Ascending aorta (tissue), 2 donors: ENCODE measurements at regions not wholly inside any gene's neighbourhood (a gene's known extent, or its start where the extent isn't known, plus 50 kb on each side); places are given as distances from the start of the nearest gene placed in this dataset.
A peak's percentile ranks its signal among the peaks of the same experiment; 100 is the strongest.

Experiments used
- DNase-seq, 2 donors: peaks; one replicate each; pipeline ENCODE4 v3.0.0-alpha.2; 2019; ENCODE audit warnings: low spot score in 2 of 2
- H3K27ac ChIP-seq, 2 donors: fragments of 200-600 bp; sonication (generic); one replicate each; pipeline ENCODE4 v1.5.1; 2016 to 2017; ENCODE audit warnings: mild to moderate bottlenecking in 1 of 2
- H3K27me3 ChIP-seq: fragments of 200-600 bp; sonication (generic); one replicate; pipeline ENCODE4 v1.5.1; 2017
- H3K36me3 ChIP-seq, 2 donors: fragments of 200-600 bp; sonication (generic); one replicate each; pipeline ENCODE4 v1.5.1; 2016
- H3K4me1 ChIP-seq, 2 donors: fragments of 200-600 bp; sonication (generic); one replicate each; pipeline ENCODE4 v1.5.1; 2016 to 2017; ENCODE audit warnings: mild to moderate bottlenecking in 1 of 2
- H3K4me3 ChIP-seq, 2 donors: fragments of 200-600 bp; sonication (generic); one replicate each; pipeline ENCODE4 v1.5.1; 2016 to 2017; ENCODE audit warnings: mild to moderate bottlenecking in 1 of 2
- H3K9me3 ChIP-seq, 2 donors: fragments of 200-600 bp; sonication (generic); one replicate each; pipeline ENCODE4 v1.5.1; 2016
- CTCF ChIP-seq, 3 experiments: fragments of 200-600 bp in 2 of 3; fragments of 450-650 bp in 1 of 3; sonication (generic) in 2 of 3; IDR thresholded peaks; one replicate each; pipeline ENCODE4 v1.5.1; 2016 to 2019; ENCODE audit warnings: antibody characterized with exemption in 3 of 3, mild to moderate bottlenecking in 1 of 3, moderate library complexity in 1 of 3
- intact Hi-C: fragments of 100-400 bp; cut with DNase I; formaldehyde crosslinking; loops from one replicate; pipeline ENCODE4 v1.15.1; 2023

- H3K27me3 ChIP-seq, result no peaks in the 10 kb centered on the region
- no peak overlapping the region for H3K27ac ChIP-seq
- TF ChIP-seq CTCF (IDR thresholded peaks at IDR 0.05), result peak in 2 of 3 experiments; percentile 34 to 53
- no peak overlapping the region for H3K4me3 ChIP-seq
- H3K36me3 ChIP-seq, result no peaks in the 10 kb centered on the region
- intact Hi-C loops, result no loop called here
- DNase-seq, result no peak
- H3K4me1 ChIP-seq, result no peaks in the 10 kb centered on the region
- no peaks in the 10 kb centered on the region for H3K9me3 ChIP-seq
Observed at GRCh38 chr18:59067873-59068272, 71.8 kb upstream of the SEC11C start.

- intact Hi-C loops, result no loop called here
- no peak for TF ChIP-seq CTCF (IDR thresholded peaks at IDR 0.05)
- no peak overlapping the region for H3K27ac ChIP-seq
- H3K27me3 ChIP-seq, result no peaks in the 10 kb centered on the region
- DNase-seq, result no peak
- no peak overlapping the region for H3K4me3 ChIP-seq
- no peaks in the 10 kb centered on the region for H3K4me1 ChIP-seq
- H3K9me3 ChIP-seq, result no peaks in the 10 kb centered on the region
- H3K36me3 ChIP-seq, result no peaks in the 10 kb centered on the region
Observed at GRCh38 chr18:59068276-59069071, 71.2 kb upstream of the SEC11C start.

- no peaks in the 10 kb centered on the region for H3K36me3 ChIP-seq
- DNase-seq, result peak in 1 of 2 donors; percentile 92
- H3K27ac ChIP-seq, result no peak overlapping the region
- peak; percentile 73 to 87 (median 76) for TF ChIP-seq CTCF (IDR thresholded peaks at IDR 0.05)
- no peaks in the 10 kb centered on the region for H3K9me3 ChIP-seq
- no peaks in the 10 kb centered on the region for H3K4me1 ChIP-seq
- no peak overlapping the region for H3K4me3 ChIP-seq
- intact Hi-C loops, result loop anchor here (1.0 kb wide), 2 partner anchors 289 to 302 kb away; no protein-coding TSS in a partner anchor
- no peaks in the 10 kb centered on the region for H3K27me3 ChIP-seq
Observed at GRCh38 chr18:59070181-59070912, 69.3 kb upstream of the SEC11C start.

- no peak overlapping the region for H3K4me3 ChIP-seq
- intact Hi-C loops, result no loop called here
- H3K27ac ChIP-seq, result no peak overlapping the region
- H3K4me1 ChIP-seq, result no peaks in the 10 kb centered on the region
- DNase-seq, result no peak
- no peaks in the 10 kb centered on the region for H3K9me3 ChIP-seq
- no peaks in the 10 kb centered on the region for H3K36me3 ChIP-seq
- TF ChIP-seq CTCF (IDR thresholded peaks at IDR 0.05), result no peak
- H3K27me3 ChIP-seq, result no peaks in the 10 kb centered on the region
Observed at GRCh38 chr18:59072727-59073421, 66.8 kb upstream of the SEC11C start.

GRCh38 chr18:59075923-59076322 is 63.8 kb upstream of the SEC11C start:
- Histone ChIP-seq H3K27ac (no peak overlapping the region), H3K27me3 (no peaks in the 10 kb centered on the region)
- intact Hi-C loops, result no loop called here

More at GRCh38 chr18:59075923-59076322, 63.8 kb upstream of the SEC11C start:
- Histone ChIP-seq H3K4me1 (no peaks in the 10 kb centered on the region), H3K9me3 (no peaks in the 10 kb centered on the region), H3K4me3 (no peak overlapping the region), H3K36me3 (no peaks in the 10 kb centered on the region)
- no peak for DNase-seq
- TF ChIP-seq CTCF (IDR thresholded peaks at IDR 0.05), result no peak
